Fibroblast of upper back skin (primary cell): ENCODE measurements at regions not wholly inside any gene's neighbourhood (a gene's known extent, or its start where the extent isn't known, plus 50 kb on each side); places are given as distances from the start of the nearest gene placed in this dataset.

Source experiments
- DNase-seq: peaks from one replicate; pipeline ENCODE4 v3.0.0-alpha.2; 2013

GRCh38 chr10:33126742-33127141 is 168.7 kb upstream of the ITGB1 start:
- no peak for DNase-seq

GRCh38 chr10:33125522-33126517 is 167.8 kb upstream of the ITGB1 start:
- no peak for DNase-seq

GRCh38 chr10:33125111-33125510 is 167.1 kb upstream of the ITGB1 start:
- DNase-seq = no peak

- DNase-seq = no peak
Measured at GRCh38 chr10:33123680-33124079, 165.7 kb upstream of the ITGB1 start.

GRCh38 chr10:33122014-33122809 is 164.2 kb upstream of the ITGB1 start:
- peak; percentile 96 for DNase-seq

GRCh38 chr10:33120700-33121099 is 162.7 kb upstream of the ITGB1 start:
- no peak for DNase-seq

- DNase-seq = no peak
Measured at GRCh38 chr10:33120275-33120674, 162.2 kb upstream of the ITGB1 start.

- DNase-seq = no peak
Measured at GRCh38 chr10:33117816-33118215, 159.8 kb upstream of the ITGB1 start.

GRCh38 chr10:33117230-33117629 is 159.2 kb upstream of the ITGB1 start:
- DNase-seq = peak; percentile 52

- peak; percentile 94 for DNase-seq
Measured at GRCh38 chr10:33115738-33116719, 158.0 kb upstream of the ITGB1 start.

GRCh38 chr10:33114451-33114952 is 156.5 kb upstream of the ITGB1 start:
- peak; percentile 71 for DNase-seq

- peak; percentile 97 for DNase-seq
Measured at GRCh38 chr10:33113466-33113865, 155.4 kb upstream of the ITGB1 start.

GRCh38 chr10:33112831-33113455 is 154.9 kb upstream of the ITGB1 start:
- DNase-seq = peak; percentile 88

- DNase-seq = no peak
Measured at GRCh38 chr10:33111488-33112051, 153.5 kb upstream of the ITGB1 start.

- DNase-seq = peak; percentile 40
Measured at GRCh38 chr10:33109788-33110469, 151.9 kb upstream of the ITGB1 start.

- DNase-seq = no peak
Measured at GRCh38 chr10:33109384-33109783, 151.4 kb upstream of the ITGB1 start.

GRCh38 chr10:33107953-33108352 is 149.9 kb upstream of the ITGB1 start:
- DNase-seq = no peak

GRCh38 chr10:33106767-33107166 is 148.7 kb upstream of the ITGB1 start:
- DNase-seq = no peak

- DNase-seq = no peak
Measured at GRCh38 chr10:33103863-33104379, 145.9 kb upstream of the ITGB1 start.

- no peak for DNase-seq
Measured at GRCh38 chr10:33102071-33102470, 144.0 kb upstream of the ITGB1 start.

GRCh38 chr10:33101392-33101787 is 143.4 kb upstream of the ITGB1 start:
- no peak for DNase-seq
